ENCODE measurements at regions not wholly inside any gene's neighbourhood (a gene's known extent, or its start where the extent isn't known, plus 50 kb on each side); places are given as distances from the start of the nearest gene placed in this dataset.

DNA sequence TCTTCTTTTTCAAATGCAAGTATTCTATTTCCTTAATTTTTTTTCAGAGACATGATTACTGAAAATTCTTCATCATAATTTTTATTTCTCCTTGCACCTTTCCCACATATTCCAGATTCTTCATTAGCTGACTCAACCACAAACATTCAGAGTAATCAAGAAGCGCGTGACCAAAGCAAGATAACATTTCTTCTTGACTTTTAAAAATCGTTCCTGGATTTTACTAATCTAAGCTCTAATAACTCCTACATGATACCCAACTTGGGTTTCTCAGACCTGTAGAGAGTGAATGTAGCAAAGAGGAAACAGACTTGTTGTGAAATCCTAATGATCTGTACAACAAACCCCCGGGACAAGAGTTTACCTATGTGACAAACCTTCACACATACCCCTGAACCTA, 615.0 kb downstream of the TMA16 start:
- TF ChIP-seq POLR2AphosphoS5 (IDR thresholded peaks at IDR 0.05; ENCODE audit: insufficient read depth in 1 of 2, low read depth in 1 of 2) (no peak), POLR2A (IDR thresholded peaks at IDR 0.05) (no peak)
- TF ChIP-seq, protein P1, sequence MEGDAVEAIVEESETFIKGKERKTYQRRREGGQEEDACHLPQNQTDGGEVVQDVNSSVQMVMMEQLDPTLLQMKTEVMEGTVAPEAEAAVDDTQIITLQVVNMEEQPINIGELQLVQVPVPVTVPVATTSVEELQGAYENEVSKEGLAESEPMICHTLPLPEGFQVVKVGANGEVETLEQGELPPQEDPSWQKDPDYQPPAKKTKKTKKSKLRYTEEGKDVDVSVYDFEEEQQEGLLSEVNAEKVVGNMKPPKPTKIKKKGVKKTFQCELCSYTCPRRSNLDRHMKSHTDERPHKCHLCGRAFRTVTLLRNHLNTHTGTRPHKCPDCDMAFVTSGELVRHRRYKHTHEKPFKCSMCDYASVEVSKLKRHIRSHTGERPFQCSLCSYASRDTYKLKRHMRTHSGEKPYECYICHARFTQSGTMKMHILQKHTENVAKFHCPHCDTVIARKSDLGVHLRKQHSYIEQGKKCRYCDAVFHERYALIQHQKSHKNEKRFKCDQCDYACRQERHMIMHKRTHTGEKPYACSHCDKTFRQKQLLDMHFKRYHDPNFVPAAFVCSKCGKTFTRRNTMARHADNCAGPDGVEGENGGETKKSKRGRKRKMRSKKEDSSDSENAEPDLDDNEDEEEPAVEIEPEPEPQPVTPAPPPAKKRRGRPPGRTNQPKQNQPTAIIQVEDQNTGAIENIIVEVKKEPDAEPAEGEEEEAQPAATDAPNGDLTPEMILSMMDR (IDR thresholded peaks at IDR 0.05) = no peak
- Histone ChIP-seq H3K27ac (no peak overlapping the region), H3K27me3 (no peaks in the 10 kb centered on the region), H3K9me3 (no peaks in the 10 kb centered on the region), H3K4me3 (no peak overlapping the region), H3K4me1 (no peaks in the 10 kb centered on the region), H3K36me3 (no peaks in the 10 kb centered on the region)
- intact Hi-C loops (cut with DNase I) = no loop called here
- DNase-seq (ENCODE audit: extremely low spot score in 2 of 2) = no peak

DNA sequence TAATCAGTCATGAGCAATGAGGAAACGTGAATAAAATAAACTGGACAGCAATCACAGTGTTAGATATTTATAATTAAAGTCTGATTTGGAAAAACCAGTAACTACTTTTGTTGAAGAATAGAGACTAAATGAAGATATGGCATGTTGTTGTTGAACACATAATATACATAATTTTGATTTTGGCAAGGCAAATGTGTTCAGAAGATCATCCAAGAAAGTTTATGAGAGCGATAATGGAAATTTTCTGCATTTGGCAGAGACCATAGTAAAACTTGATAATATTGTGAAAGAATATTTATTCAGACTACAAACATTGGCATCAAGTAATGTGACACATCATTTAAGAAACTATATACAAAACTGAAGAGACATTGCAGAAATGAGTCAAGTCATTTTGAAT, 620.7 kb downstream of the TMA16 start:
- TF ChIP-seq, protein P1 (IDR thresholded peaks at IDR 0.05) = no peak
- no peak for TF ChIP-seq POLR2A (IDR thresholded peaks at IDR 0.05)
- no peak for TF ChIP-seq POLR2AphosphoS5 (IDR thresholded peaks at IDR 0.05; ENCODE audit: insufficient read depth in 1 of 2, low read depth in 1 of 2)
- no peak overlapping the region for H3K27ac ChIP-seq
- no peaks in the 10 kb centered on the region for H3K27me3 ChIP-seq
- no peak overlapping the region for H3K4me3 ChIP-seq
- no peaks in the 10 kb centered on the region for H3K9me3 ChIP-seq
- no peak for DNase-seq (ENCODE audit: extremely low spot score in 2 of 2)
- H3K4me1 ChIP-seq = no peaks in the 10 kb centered on the region
- intact Hi-C loops (cut with DNase I) = no loop called here
- H3K36me3 ChIP-seq = no peaks in the 10 kb centered on the region

DNA sequence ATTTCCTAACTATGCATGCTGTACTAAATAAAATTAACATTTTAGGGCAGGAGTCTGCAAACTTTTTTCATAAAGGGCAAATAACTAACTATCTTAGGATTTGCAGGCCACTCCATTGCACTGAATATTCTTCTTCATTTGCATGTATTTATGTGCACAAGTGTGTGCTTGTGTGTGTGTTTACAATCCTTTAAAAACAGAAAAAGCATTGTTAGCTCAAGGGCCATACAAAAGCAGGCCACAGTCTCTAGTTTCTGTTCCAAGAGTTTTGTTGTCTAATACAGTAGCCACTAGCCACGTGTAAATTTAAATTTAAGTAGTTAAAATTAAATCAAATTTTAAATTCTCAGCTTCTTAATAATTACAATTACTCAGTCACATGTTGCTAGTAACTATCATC, 621.8 kb downstream of the TMA16 start:
- intact Hi-C loops (cut with DNase I) = no loop called here
- no peak overlapping the region for H3K27ac ChIP-seq
- no peaks in the 10 kb centered on the region for H3K9me3 ChIP-seq
- no peaks in the 10 kb centered on the region for H3K27me3 ChIP-seq
- no peaks in the 10 kb centered on the region for H3K36me3 ChIP-seq
- H3K4me3 ChIP-seq = no peak overlapping the region
- no peaks in the 10 kb centered on the region for H3K4me1 ChIP-seq
- TF ChIP-seq POLR2AphosphoS5 (IDR thresholded peaks at IDR 0.05; ENCODE audit: insufficient read depth in 1 of 2, low read depth in 1 of 2) (no peak), POLR2A (IDR thresholded peaks at IDR 0.05) (no peak)
- TF ChIP-seq, protein P1 (IDR thresholded peaks at IDR 0.05) = no peak
- DNase-seq (ENCODE audit: extremely low spot score in 2 of 2) = no peak

DNA sequence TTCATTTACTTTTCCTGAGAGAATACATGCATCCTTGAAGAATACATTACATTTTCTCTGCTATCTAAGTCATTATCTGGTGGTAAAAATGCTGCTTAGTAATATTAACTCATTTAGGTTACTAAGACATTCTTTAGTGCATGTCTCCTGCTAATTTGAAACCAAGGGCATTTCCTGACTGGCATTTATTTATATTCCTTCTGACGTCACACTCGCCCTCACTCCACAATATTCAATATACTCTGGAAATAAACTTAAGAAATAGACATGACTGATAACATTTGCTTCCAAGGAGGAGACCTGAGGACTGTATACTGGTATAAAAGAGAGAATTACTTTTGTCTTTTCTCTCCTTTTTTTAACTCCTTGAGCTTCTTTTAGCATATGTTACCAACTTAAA, 619.5 kb upstream of the SMIM31 start:
- Histone ChIP-seq H3K36me3 (no peaks in the 10 kb centered on the region), H3K27me3 (no peaks in the 10 kb centered on the region), H3K4me3 (no peak overlapping the region), H3K27ac (no peak overlapping the region), H3K9me3 (no peaks in the 10 kb centered on the region), H3K4me1 (no peaks in the 10 kb centered on the region)
- intact Hi-C loops (cut with DNase I) = no loop called here
- DNase-seq (ENCODE audit: extremely low spot score in 2 of 2) = no peak
- TF ChIP-seq, protein P1 (IDR thresholded peaks at IDR 0.05) = no peak
- TF ChIP-seq POLR2A (IDR thresholded peaks at IDR 0.05) (no peak), POLR2AphosphoS5 (IDR thresholded peaks at IDR 0.05; ENCODE audit: insufficient read depth in 1 of 2, low read depth in 1 of 2) (no peak)

DNA sequence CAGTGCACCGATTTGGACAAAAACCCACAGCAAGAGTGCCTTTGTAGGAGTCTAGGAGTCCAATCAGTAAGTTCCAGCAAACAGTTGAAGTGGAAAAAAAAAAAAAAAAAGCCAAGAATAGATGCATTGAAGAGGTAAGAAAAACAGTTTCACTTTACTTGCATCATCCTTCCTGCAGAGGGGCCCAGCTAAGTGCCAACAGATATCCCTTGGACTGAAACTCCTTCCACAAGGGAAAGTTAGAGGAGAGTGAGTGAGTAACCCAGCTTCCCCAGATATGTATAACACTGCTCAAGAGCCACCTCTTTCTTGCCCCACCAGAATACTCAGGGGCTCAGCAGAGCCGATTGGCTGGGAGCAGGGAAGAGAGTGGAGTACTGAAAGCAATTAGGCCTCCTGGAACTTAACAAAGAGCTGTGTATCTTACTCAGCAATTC, 617.7 kb upstream of the SMIM31 start:
- intact Hi-C loops (cut with DNase I) = no loop called here
- no peak overlapping the region for H3K27ac ChIP-seq
- no peak for TF ChIP-seq POLR2AphosphoS5 (IDR thresholded peaks at IDR 0.05; ENCODE audit: insufficient read depth in 1 of 2, low read depth in 1 of 2)
- no peak for TF ChIP-seq POLR2A (IDR thresholded peaks at IDR 0.05)
- TF ChIP-seq, protein P1 (IDR thresholded peaks at IDR 0.05) = no peak
- no peaks in the 10 kb centered on the region for H3K27me3 ChIP-seq
- H3K4me3 ChIP-seq = no peak overlapping the region
- no peaks in the 10 kb centered on the region for H3K9me3 ChIP-seq
- H3K36me3 ChIP-seq = no peaks in the 10 kb centered on the region
- no peaks in the 10 kb centered on the region for H3K4me1 ChIP-seq
- no peak for DNase-seq (ENCODE audit: extremely low spot score in 2 of 2)

Data from vagina (tissue), 2 donors.